ENCODE measurements at regions not wholly inside any gene's neighbourhood (a gene's known extent, or its start where the extent isn't known, plus 50 kb on each side); places are given as distances from the start of the nearest gene placed in this dataset.

DNA sequence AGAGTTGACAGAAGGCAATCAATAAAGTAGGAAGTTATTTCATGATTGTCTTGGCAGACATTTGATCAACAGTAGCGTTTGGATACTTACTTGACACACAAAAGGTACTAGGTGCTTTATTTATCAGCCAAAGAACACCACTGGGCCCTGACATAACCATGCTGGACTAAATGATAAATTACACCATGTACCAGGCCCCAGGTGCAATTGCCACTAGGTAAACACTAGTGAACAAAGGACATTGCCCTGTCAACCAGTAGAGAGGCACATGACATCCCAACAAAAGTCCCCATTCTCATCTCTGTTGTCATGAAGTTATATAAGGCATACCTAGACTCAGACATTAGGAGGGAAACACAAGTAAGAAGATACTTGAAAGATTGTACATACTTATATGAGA, 747.2 kb downstream of the SATB2 start:
- TF ChIP-seq, protein P1, sequence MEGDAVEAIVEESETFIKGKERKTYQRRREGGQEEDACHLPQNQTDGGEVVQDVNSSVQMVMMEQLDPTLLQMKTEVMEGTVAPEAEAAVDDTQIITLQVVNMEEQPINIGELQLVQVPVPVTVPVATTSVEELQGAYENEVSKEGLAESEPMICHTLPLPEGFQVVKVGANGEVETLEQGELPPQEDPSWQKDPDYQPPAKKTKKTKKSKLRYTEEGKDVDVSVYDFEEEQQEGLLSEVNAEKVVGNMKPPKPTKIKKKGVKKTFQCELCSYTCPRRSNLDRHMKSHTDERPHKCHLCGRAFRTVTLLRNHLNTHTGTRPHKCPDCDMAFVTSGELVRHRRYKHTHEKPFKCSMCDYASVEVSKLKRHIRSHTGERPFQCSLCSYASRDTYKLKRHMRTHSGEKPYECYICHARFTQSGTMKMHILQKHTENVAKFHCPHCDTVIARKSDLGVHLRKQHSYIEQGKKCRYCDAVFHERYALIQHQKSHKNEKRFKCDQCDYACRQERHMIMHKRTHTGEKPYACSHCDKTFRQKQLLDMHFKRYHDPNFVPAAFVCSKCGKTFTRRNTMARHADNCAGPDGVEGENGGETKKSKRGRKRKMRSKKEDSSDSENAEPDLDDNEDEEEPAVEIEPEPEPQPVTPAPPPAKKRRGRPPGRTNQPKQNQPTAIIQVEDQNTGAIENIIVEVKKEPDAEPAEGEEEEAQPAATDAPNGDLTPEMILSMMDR (conservative IDR thresholded peaks at IDR 0.05; ENCODE audit: low read depth, low read length): no peak
- TF ChIP-seq EZH2 (IDR thresholded peaks at IDR 0.05; ENCODE audit: low read length, unreplicated experiment): no peak

Data from PC-3 (cell line).